ENCODE measurements at regions not wholly inside any gene's neighbourhood (a gene's known extent, or its start where the extent isn't known, plus 50 kb on each side); places are given as distances from the start of the nearest gene placed in this dataset.

DNA sequence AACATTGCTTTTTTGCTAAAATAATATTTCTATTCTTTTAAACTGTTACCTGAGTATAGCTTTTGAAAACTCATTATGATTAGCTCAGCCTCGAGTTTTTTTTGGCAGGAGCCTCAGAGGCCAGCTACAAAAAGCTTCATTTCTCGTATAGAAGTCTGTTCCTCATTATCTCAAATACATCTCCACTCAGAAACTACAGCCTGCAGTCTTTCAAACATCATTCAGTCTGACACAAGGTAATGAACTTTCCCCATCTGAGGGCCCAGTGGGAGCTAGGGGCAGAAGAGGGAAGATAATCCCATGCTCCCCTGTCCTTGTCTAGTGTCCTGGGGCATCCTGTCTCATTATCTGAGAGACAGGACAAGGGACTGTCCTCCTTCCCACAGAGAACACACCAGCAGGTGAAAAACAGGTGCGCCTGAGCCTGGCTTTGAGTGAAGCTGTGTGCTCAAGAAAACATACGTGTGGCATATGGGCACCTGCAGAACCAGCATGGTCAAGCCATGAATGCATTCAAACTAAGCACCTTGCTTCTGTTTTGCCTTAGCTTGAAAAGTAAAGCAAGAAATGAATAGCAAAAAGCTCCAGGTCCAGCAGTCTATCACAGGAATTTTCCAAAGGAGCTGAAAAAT is 247.5 kb downstream of the MREG start:
- DNase-seq = no peak

DNA sequence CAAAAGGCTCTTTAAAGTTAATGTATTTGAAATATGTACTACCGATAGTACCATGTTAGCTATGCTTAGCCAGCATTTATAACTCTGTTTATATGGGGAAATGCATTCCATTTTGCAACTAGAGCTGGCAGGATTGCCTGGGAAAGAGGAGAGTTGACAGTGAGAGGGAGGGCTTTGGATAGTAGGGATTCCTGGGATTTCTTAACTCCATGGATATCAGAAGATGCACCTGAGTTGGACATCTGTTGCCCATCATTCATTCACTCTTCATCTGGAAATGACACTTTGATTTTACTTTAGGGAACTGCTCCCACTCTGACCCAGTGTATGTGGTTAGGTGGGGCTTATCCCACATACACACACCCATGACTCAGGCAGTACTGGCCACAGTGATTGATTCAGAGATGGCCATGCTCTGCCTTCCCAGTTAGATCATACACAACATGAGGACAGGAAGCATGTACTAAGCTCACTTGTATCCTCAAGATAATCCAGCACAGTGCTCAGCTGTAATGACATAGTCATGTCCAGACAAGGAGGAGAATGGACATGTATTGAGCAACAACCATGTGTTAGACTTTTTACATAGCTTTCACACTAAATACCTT is 248.8 kb downstream of the MREG start:
- no peak for DNase-seq

DNA sequence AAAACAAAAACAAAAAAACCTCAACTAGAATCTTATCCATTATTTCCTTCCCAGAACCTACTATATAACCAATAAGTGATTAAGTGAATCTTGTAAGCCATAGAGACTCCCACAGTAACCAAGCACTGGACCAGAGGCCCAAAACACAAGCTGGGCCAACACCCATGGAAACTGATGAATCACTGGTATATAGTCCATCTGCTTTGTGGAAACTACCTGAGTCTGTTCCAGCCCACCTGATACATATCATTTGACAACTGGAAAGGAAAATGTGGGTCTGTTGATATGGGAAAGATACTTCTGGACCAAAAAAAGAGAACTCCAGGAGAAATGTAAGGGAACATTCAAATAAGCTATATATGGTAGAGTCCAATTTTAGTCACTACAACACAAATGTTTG is 252.8 kb downstream of the MREG start:
- DNase-seq = no peak

DNA sequence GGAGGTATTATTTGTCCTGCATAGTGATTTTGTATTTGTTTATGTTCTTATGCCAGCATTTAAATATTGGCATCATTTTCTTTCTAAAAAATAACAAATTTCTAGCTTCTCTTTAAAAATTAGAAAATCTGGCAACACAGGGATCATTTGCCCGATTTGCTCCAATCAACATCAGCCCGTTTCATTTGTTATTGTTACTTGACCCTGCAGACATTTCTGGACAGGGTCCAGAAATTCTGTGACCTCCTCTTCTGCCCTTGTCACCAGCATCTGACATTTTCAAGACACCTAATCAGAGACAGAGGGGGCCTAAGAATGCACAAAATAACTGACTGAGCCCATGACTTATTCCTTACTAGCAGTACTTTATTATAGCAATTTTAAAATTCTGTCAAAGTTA is 253.3 kb downstream of the MREG start:
- no peak for DNase-seq

DNA sequence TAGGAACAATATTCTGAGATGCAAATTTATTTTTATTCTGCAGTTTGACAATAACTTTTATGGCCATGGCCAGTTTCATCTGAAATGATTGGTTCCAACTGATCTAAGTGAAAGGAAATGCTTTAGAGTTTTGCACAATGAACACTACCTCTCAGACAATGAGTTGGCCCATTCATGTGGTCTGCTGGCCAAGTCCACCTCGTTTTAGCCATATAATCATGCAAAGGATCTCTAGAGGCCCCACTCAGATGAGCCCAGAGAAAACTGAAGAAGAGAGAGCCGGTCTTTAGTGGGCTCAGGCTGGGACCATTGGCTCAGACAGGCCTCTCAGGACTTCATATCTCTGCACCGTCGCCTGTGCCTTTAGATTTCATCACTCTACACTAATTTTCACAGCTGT is 254.7 kb downstream of the MREG start:
- no peak for DNase-seq

DNA sequence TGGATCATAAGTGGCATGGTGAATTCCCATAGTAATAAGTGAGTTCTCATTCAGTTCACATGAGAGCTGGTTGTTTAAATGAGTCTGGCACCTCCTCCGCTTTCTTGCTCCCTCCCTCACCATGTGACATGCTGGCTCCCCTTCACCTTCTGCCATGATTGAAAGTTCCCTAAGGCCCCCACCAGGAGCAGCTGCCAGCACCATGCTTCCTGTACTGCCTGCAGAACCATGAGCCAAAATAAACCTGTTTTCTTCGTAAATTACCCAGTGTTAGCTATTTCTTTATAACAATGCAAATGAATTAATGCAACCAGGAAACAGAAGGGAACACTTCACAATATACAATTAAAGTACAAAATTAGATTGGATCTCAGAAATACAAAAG is 257.0 kb downstream of the MREG start:
- DNase-seq = no peak

DNA sequence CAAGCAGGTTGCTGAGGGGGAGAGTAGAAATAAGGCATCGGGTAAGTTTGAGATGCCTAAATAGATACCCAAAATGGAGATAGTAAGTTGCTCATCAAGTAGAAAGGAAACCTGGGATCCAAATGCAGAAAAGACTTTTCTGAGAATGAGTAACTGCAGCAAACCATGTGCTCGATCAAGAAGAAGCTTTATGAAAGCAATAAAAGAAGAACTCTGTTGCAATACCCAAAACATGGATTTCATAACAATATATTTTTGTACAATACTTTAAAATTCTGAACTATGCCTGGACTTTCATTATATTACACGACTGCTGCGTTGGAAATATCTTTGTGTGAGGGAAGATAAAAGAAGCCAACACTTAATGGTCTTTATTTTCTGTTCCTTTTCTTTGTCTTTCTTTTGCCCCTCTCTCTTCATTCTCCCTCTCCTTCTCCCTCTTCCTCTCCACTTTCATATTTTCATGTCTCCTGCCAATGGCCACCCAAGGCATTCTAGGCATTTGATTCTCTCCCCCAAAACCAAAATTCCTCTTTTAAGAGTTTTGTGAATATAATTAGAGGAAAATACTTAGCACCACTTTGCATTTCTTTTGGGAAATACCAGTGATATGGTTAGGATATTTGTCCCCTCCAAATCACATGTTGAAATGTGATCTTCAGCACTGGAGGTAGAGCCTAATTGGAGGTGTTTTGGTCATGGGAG is 257.6 kb downstream of the MREG start:
- no peak for DNase-seq

DNA sequence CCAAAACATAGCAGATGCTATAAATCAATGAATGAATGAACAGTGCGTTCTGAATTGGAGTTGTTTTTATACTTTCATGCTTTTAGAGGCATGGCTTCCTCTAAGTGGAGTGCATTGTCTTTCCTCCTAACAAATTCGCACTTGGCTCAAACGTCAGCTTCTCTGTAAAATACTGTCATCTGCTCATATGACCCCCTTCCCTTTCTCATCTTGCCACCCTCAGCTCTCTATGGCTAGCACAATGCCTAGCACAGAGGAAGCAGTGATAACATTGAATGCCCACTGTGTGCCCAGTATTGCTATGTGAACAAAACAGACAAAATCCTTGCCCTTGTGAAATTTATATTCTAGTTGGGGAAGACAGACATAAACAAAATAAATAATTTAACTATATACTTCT is 258.8 kb downstream of the MREG start:
- no peak for DNase-seq

DNA sequence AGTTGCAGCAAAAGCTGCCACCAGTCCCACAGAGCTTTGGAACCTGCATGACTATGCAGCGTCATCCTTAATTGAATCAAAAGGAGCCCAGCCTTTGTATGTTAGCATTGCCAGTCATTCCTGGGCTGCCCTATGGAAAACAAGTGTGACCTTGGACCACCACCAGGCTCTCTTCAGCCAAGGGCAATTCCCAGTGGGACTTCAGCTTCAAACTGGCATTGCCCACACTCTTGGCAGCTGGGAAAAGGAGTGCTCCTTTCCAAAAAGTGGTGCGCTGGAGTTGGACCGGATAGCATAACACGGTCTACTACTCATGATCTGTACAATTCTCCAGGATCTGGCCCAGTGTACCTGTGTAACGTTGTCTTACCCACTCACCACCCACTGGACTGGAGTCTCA is 259.5 kb downstream of the MREG start:
- DNase-seq = peak in 1 of 2 experiments; percentile 26

DNA sequence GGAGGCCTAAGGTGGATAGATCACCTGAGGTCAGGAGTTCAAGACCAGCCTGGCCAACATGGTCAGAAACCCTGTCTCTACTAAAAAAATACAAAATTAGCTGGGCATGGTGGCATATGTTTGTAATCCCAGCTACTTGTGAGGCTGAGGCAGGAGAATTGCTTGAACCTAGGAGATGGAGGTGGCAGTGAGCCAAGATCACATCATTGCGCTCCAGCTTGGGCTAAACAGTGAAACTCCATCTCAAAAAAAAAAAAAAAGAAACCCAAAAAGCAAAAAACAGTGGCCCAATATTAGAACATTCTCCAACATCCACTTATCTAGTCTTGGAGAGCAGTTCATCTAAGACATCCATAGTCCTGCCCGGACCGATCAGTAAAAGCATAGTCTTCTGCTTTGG is 260.4 kb downstream of the MREG start:
- no peak for DNase-seq

DNA sequence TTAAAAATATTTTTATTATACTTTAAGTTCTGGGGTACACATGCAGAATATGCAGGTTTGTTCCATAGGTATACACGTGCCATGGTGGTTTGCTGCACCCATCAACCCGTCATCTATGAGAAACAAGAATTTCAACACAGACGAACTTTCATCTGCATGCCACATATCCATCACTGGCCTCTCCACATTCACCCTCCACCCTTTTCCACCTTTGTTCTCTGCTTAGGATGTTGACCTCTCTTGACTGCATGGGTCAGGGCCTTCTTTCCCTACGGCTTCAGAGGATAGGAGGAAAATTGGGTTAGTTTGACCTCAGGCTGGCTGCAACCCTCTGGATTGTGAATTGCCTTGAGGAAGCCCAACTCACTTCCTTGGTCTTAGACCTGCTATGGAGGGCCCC is 260.9 kb downstream of the MREG start:
- no peak for DNase-seq

DNA sequence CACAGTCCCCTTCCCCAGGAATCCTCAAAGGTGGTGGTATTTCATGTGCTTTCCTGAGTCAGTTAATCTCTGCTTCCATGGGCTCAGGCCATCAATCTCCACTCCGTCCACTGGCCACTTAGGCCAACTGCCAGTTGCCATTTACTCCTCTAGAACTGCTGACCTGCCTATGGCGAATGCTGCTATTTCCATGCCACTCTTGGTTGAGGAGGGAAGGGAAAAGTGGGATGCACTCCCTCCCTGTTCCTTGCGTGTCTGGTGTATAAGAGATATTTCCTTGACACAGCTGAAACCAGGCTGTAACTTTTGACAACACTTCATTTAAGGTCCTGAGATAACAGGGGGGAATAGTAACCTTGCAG is 261.5 kb downstream of the MREG start:
- DNase-seq = no peak

DNA sequence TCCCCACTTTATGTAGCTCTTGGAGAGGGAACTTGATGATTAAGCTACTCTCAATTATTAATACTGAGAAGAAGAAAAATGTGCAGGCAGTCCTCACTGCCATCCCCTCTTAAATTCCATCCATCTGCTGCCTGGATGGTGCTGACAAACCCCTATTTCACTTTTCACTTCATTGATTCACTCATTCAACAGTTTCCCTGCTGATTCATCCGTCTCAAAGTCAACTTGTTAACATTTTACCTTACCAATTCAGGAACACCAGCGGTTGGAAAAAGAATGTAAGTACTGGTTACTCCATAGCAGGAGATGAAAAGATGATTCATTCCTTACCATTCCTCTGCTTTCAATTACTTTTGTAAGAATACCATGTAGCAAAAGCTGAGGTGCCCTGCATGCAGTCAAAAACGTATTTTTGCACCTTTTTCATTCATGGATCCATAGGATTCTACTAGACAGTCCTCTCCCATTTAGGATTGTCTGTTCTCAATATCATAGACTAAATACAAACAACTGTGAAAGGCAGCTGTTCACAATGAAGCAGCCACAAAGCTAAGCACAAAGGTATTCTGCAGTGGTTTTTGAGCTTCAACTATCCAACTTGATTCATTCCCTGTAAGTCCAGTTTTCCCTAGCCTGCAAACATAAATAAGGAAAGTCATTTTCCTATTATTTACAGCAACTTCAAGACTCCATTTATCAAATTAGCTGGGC is 262.0 kb downstream of the MREG start:
- DNase-seq = no peak

DNA sequence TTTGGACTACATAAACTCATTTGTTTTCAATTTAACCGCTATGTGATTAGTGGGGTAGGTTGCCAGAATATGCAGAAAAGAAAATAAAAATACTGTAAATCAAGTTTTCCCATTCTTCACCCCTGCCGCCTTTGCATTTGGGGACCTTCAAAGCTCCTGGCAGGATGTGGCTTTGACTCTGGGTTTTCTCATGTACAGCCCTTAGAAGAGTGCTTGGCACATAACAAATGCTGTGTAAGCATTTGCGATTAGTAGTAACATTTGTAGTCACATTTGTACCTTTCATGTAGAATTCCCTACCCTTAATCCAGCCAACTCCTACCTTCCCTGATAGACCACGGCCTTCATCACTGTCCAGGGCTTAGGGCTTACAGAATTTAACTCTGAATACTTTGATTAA is 262.6 kb downstream of the MREG start:
- no peak for DNase-seq

DNA sequence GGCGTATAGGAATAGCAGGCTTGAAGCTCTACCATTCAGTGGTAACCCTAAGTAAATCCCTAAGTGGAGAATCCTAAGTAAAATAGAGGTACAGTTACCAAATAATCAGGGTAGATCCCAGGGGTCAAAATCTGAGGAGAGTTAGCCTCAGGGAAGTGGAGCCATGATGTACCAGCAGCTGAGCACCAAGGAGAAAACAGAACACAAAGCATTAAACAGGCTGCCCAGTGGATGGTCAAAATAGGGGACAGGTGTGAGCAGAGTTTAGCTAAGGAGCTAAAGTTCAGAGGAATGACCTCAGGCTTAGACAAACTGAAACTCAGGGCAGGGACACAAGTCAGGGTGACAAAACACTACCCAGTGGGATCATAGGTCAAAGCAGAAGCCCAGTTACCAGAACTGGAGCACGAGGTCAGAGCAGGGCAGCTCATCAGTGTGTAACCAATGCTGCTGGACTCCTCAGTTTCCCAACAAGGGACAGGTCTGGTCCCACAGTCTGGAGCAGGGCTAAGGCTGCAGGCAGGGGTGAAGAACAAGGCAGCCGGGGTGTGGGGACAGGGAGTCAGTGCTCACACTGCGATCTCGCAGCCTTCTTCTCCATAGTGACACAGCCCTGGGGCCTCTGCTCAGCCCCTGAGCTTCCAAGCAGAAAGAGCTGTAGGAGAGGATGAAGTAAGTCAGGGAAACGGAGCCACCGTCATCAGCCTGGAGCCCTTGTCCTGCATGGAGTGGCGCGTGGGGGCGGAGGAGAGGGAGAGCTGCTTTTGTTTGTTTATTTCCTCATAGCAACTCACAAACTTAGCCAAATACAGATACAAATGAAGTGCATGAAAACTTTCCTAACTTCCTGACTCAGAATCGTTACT is 264.0 kb downstream of the MREG start:
- DNase-seq = no peak

DNA sequence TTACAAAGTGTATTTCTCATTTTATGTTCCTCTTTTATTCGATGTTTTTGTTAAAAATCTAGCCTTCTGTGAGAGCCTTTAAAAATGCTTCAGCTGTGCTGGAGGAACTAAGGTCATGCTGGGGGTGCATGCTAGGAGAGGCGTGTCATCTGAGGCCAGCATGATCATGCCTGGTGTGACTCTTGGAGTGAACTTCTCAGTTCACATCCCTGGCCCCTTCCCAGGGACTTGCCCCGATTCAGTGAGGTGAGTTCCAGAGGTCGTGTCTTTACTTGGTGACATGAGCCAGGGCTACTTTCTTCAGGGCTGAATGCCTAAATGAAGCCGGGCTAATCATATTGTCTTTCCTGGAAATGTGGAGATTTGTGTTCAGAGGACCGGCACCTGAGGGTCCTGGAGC is 264.9 kb downstream of the MREG start:
- DNase-seq = no peak

DNA sequence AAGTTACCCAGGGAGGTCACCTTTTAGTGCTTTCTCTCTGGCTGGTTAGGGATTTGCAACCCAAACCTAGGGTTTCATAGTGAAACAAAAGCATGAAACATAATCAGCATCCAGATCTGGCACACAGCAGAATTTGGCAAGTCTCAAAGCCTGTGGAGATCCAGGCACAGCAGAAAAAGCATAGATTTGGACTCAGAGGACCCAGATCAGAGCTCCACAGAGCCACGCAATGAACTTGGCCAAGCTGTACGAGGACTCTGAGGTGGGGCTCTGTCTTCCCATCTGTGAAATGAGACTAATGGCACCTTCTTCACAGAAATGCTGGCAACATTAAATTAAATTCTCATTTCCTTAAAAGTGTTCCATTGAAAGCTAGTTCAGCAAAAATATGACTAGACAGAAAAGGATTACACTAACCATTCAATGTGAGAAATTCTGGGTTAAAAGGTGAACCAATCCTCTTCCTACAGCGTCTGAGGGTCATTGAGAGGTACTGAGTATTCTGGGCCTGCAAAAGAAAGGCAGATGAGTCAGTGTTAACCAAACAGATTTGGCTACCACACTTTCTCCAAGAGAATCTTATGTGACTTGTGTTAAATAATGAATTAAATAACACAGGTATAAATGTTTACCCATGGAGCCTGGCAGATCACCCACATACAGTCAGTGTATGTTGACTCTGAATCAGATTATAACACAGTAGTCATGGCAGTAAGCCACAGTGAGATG is 266.3 kb downstream of the MREG start:
- DNase-seq = no peak

DNA sequence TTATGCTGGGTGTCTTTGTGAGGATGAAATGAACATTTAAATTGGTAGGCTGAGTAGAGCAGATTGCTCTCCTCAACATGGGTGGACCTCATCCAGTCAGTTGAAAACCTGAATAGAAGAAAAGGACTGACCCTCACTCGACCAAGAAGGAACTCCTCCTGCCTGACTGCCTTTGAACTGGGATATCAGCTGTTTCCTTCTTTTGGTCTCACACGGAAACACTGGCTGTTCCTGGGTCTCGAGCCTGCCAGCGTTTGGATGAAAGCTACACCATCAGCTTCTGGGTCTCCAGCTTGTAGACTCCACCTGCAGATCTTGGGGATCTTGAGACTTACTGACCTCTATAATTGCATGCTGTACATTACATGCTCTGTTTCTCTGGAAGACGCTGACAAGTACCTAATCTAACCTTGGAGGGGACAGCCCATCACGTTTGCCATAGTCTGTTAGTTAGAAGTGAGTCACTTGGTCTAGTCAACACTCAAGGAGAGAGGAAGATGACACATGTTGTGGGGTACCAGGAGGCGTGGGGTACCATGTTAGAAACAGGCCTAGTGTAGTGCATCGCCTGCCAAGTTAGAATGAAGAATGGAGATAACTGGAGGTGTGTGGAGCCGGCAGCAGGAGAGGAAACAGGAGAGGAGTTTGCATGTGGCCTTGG is 267.0 kb downstream of the MREG start:
- no peak for DNase-seq

DNA sequence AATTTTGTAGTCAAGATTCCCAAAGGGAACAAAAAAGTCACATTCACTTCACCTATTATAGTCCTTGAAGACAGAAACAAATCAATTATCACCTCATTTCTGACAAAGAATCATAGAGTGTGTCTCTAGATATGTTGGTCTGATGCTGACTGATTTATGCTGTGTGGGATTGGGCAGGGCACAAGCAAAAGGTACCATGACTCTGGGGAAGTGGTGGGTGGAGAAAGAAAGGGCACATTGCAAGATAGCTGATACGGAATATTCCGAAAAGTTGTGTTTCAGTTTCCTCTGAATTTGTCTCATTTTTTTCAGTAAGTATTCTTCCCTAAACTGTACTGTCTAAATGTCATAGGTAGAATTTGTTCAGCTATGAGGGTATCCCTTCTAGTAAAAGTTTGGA is 268.0 kb downstream of the MREG start:
- DNase-seq = no peak

DNA sequence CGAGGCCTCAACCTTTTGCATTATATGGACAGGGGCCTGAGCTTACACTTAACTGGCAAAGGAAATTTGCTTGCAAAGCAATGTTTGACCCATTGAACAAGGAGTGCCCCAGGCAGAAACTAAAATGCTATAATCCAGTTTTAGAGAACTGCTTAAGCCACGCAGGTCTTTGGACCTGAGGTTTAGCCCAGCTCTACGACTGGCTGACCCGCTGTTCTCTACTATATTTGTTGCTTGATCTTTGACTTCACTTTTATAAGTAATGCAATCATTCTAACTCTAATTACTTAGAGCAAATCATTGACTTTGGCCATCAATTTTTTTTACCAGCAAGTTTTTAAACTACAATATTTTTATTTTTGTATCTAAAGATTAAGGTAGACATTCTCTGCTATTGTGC is 268.8 kb downstream of the MREG start:
- no peak for DNase-seq

DNA sequence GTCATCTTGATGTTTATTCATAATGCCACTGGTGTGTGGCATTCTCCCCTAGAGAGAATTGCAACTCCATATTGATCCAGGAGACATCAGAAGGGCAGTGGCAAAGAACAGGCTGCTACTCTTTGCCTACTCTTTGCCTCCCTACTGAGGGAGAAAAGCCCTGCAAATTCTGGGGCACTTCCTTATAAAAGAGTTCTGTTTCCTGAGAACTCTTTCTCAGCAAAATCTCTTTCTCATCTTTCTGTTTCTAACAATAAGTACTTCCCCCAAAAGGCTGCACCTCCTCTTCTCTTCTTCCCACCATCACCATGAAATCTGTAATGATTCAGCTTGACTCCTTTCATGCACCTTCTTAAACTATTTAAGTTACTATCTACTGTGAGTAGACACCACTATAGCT is 270.3 kb downstream of the MREG start:
- DNase-seq = no peak

DNA sequence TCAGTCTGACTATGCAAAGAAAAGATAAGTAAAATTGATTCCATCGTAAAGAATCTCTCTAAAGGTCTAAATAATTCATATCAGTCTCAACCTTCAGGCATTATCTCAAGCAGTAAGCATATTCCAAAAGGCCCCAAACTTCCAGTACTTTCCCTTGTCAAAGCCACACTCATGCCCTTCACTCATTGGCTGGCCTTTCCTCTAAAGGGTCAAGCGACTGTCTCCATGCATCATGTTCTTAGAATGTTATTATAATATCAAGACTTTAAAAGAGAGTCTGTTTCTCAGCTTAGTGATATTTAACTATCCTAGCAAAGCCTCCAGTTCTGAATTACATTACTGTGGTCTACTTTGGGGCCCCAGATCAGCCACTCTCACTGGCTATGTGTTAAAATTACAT is 271.3 kb downstream of the MREG start:
- no peak for DNase-seq

Data from NCI-H446 (cell line).